PC-9 (cell line): ENCODE measurements at regions not wholly inside any gene's neighbourhood (a gene's known extent, or its start where the extent isn't known, plus 50 kb on each side); places are given as distances from the start of the nearest gene placed in this dataset.

Experiments used
- BruUV-seq: library from RNA; stranded (reverse); fragments of 400-500 nt; replicated peaks from 2 replicates; lab custom pipeline; 2021; lab: Mats Ljungman, UMichigan
- CTCF ChIA-PET: fragments of 300-600 bp; sonication (Branson Sonifier 250); formaldehyde crosslinking; loops from one replicate; lab custom pipeline; 2022; ENCODE audit warnings: antibody characterized with exemption; lab: Charles Lee
- POLR2A ChIA-PET: fragments of 300-600 bp; sonication (Branson Sonifier 250); formaldehyde crosslinking; loops from one replicate; lab custom pipeline; 2022; ENCODE audit warnings: antibody characterized with exemption; ENCODE audit not compliant: unreplicated experiment; lab: Charles Lee
- DNase-seq, 2 experiments: peaks; one replicate each; pipeline versions ENCODE4 v3.0.0 to v3.0.0-alpha.2; 2015 to 2022; ENCODE audit warnings: mixed read lengths in 1 of 2
- H2AFZ ChIP-seq: fragments of 200-600 bp; sonication (generic); 2 replicates; pipeline ENCODE4 v1.8.1; 2017; ENCODE audit warnings: antibody characterized with exemption
- H3F3A ChIP-seq: fragments of 200-600 bp; sonication (generic); 2 replicates; pipeline ENCODE4 v1.8.1; 2017; ENCODE audit warnings: antibody characterized with exemption, mild to moderate bottlenecking, low read depth; ENCODE audit not compliant: insufficient read depth
- H3K27ac ChIP-seq: fragments of 200-600 bp; sonication (generic); 2 replicates; pipeline ENCODE4 v1.6.1; 2016; ENCODE audit warnings: mixed run types
- H3K27me3 ChIP-seq: fragments of 200-600 bp; sonication (generic); 2 replicates; pipeline ENCODE4 v1.6.1; 2016; ENCODE audit warnings: low read depth, mixed run types; ENCODE audit not compliant: insufficient read depth
- H3K36me3 ChIP-seq: fragments of 200-600 bp; sonication (generic); 2 replicates; pipeline ENCODE4 v1.6.1; 2016; ENCODE audit warnings: low read depth, mixed run types
- H3K4me1 ChIP-seq: fragments of 200-600 bp; sonication (generic); replicated peaks from 2 replicates; pipeline ENCODE4 v1.6.1; 2016; ENCODE audit warnings: mixed run types; ENCODE audit not compliant: insufficient read depth
- H3K4me2 ChIP-seq: fragments of 200-600 bp; sonication (generic); 2 replicates; pipeline ENCODE4 v1.6.1; 2017; ENCODE audit warnings: mixed run types
- H3K4me3 ChIP-seq: fragments of 200-600 bp; sonication (generic); 2 replicates; pipeline ENCODE4 v1.6.1; 2016; ENCODE audit warnings: mixed run types
- H3K79me2 ChIP-seq: fragments of 200-600 bp; sonication (generic); 2 replicates; pipeline ENCODE4 v1.6.1; 2017; ENCODE audit warnings: low read depth, mixed run types
- H3K9me2 ChIP-seq: fragments of 200-600 bp; sonication (generic); 2 replicates; pipeline ENCODE4 v1.8.1; 2017; ENCODE audit warnings: mild to moderate bottlenecking; ENCODE audit not compliant: insufficient read depth
- H3K9me3 ChIP-seq: fragments of 200-600 bp; sonication (generic); 2 replicates; pipeline ENCODE4 v1.8.1; 2016; ENCODE audit warnings: low read depth; ENCODE audit not compliant: insufficient read depth
- H4K20me1 ChIP-seq: fragments of 200-600 bp; sonication (generic); 2 replicates; pipeline ENCODE4 v1.8.1; 2017; ENCODE audit not compliant: insufficient read depth
- EZH2 ChIP-seq: fragments of 200-600 bp; sonication (generic); IDR thresholded peaks from 2 replicates; pipeline ENCODE4 v1.8.0; 2017; ENCODE audit warnings: antibody characterized with exemption, low read depth
- intact Hi-C: fragments of 100-400 bp; cut with micrococcal nuclease; formaldehyde crosslinking; loops from one replicate; pipeline ENCODE4 v1.10.0; 2022; ENCODE audit not compliant: unreplicated experiment
- TF ChIP-seq, protein P1 (sequence below): fragments of 200-600 bp; sonication (generic); conservative IDR thresholded peaks from 2 replicates; pipeline ENCODE4 v1.6.1; 2017; ENCODE audit warnings: mixed run types, antibody characterized with exemption, mild to moderate bottlenecking, moderate library complexity

DNA sequence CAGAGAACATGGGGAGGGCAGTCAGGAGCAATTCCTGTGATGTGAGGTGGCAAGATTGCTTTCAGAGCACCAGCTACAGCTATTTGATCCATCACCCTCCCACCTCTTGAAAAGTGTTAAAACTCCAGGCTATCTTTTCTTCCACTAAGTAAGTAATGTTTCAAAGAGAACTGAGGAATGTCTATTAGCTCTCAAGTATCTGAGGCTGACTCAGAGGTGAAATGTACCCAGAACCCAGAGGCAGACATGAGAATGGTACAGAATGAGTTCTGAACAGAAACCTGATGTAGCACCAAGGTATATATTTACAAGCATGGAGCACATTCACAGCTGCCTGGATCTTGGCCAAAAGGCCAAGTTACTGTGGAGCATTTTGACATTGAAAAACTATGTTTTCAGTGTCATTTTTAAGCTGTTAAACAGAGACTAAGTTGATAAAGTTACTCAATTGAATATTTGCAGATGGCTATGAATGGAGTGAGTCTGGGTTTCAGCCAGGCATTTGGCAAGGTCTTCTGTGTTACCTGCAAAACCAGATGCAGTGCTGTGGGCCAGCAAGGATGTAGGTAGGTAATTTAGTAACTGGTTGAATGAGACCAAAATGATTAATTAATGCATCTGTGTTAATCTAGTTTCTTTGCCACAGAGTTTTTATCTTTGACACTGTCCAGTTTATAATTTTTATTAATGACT, 227.7 kb upstream of the CD96 start:
- H4K20me1 ChIP-seq: no peaks in the 10 kb centered on the region
- no TSS peak for BruUV-seq
- ChIA-PET CTCF (no interaction called here), POLR2A (no interaction called here)
- no peak for TF ChIP-seq EZH2
- H3K4me1 ChIP-seq: peaks cover 4% of the 10 kb centered on the region; the same call in 1 of the 2 replicates
- no peak overlapping the region for H3K4me2 ChIP-seq
- H3K9me2 ChIP-seq: no peaks in the 10 kb centered on the region
- no peak overlapping the region for H3K27ac ChIP-seq
- H3K79me2 ChIP-seq: no peaks in the 10 kb centered on the region
- H3F3A ChIP-seq: no peaks in the 10 kb centered on the region
- no peak for DNase-seq
- intact Hi-C loops: no loop called here
- H2AFZ ChIP-seq: no peak overlapping the region
- H3K9me3 ChIP-seq: no peaks in the 10 kb centered on the region
- H3K36me3 ChIP-seq: no peaks in the 10 kb centered on the region
- no peaks in the 10 kb centered on the region for H3K27me3 ChIP-seq
- no peak overlapping the region for H3K4me3 ChIP-seq

DNA sequence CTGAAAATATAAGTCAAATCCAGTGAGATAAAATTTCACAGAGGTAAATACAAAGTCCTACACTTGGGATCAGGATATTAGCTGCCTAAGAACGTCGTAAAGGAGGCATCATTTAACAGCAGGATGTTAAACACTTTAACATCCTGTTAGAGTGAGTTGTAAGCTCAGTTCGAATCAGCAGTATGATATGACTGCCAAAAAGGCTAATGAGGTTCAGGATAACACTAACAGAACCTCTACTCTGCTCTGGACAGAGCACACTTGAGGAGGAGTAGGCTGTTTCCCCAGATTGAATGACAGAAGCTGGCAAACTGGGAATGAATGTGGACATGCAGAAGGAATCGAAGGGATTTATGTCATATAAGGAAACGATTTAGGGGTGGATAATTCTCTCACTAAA, 227.1 kb upstream of the CD96 start:
- peaks cover 4% of the 10 kb centered on the region; the same call in 1 of the 2 replicates for H3K4me1 ChIP-seq
- CTCF ChIA-PET: no interaction called here
- no peak overlapping the region for H3K4me2 ChIP-seq
- no peaks in the 10 kb centered on the region for H4K20me1 ChIP-seq
- no peaks in the 10 kb centered on the region for H3K27me3 ChIP-seq
- no peaks in the 10 kb centered on the region for H3K36me3 ChIP-seq
- H3K9me2 ChIP-seq: no peaks in the 10 kb centered on the region
- H3K79me2 ChIP-seq: no peaks in the 10 kb centered on the region
- TF ChIP-seq EZH2: no peak
- TF ChIP-seq, protein P1, sequence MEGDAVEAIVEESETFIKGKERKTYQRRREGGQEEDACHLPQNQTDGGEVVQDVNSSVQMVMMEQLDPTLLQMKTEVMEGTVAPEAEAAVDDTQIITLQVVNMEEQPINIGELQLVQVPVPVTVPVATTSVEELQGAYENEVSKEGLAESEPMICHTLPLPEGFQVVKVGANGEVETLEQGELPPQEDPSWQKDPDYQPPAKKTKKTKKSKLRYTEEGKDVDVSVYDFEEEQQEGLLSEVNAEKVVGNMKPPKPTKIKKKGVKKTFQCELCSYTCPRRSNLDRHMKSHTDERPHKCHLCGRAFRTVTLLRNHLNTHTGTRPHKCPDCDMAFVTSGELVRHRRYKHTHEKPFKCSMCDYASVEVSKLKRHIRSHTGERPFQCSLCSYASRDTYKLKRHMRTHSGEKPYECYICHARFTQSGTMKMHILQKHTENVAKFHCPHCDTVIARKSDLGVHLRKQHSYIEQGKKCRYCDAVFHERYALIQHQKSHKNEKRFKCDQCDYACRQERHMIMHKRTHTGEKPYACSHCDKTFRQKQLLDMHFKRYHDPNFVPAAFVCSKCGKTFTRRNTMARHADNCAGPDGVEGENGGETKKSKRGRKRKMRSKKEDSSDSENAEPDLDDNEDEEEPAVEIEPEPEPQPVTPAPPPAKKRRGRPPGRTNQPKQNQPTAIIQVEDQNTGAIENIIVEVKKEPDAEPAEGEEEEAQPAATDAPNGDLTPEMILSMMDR: no peak
- POLR2A ChIA-PET: interaction anchor here (0.6 kb wide), 1 partner anchor 1092 kb away, joined by 3 read pairs; no protein-coding TSS in a partner anchor
- H3K4me3 ChIP-seq: no peak overlapping the region
- intact Hi-C loops: no loop called here
- no peak for DNase-seq
- no peak overlapping the region for H2AFZ ChIP-seq
- no peaks in the 10 kb centered on the region for H3K9me3 ChIP-seq
- H3F3A ChIP-seq: no peaks in the 10 kb centered on the region
- H3K27ac ChIP-seq: no peak overlapping the region
- no TSS peak for BruUV-seq

DNA sequence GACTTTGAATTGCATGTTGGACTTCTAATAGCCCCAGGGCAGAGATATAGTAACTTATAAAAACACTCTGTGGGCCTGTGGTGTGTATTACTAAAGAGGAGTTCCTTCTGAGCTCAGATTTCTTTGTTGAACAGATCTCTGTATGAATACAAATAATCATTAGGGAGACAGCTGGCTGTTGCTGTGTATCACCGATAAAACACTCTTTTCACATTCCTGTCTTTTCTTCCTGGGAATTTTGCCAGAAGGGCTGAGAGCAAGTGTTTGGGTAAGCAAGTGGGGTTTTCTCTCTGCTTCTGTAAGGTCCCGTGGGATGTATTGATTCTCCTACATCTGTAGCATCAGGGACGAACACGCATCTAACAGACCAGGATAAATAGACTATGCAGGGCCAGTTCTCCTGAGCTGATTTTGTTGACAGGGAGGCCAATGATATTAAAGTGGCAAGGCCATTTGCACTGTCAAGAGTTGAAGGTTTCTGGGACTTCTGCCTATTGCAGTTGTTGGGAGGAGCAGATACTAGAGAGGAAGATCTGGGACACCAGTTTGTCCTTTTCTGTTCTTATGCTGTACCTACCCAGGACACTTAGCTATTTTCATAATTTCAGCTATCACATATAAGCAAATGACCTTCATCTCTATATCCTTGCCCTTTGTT, 225.9 kb upstream of the CD96 start:
- CTCF ChIA-PET: no interaction called here
- no peak overlapping the region for H3K4me2 ChIP-seq

More for the DNA sequence above, 225.9 kb upstream of the CD96 start:
- Histone ChIP-seq H3K27ac (no peak overlapping the region), H3K9me3 (no peaks in the 10 kb centered on the region), H2AFZ (no peak overlapping the region), H3K27me3 (no peaks in the 10 kb centered on the region), H4K20me1 (no peaks in the 10 kb centered on the region), H3K4me3 (no peak overlapping the region), H3F3A (no peaks in the 10 kb centered on the region), H3K36me3 (no peaks in the 10 kb centered on the region), H3K4me1 (peaks cover 4% of the 10 kb centered on the region; the same call in 1 of the 2 replicates), H3K9me2 (no peaks in the 10 kb centered on the region), H3K79me2 (no peaks in the 10 kb centered on the region)
- POLR2A ChIA-PET: interaction anchor here (0.6 kb wide), 1 partner anchor 309 kb away, joined by 6 read pairs; no protein-coding TSS in a partner anchor
- intact Hi-C loops: no loop called here
- BruUV-seq: no TSS peak
- peak; percentile 12 to 41 for DNase-seq
- TF ChIP-seq, protein P1: no peak
- no peak for TF ChIP-seq EZH2
